ENCODE measurements at regions not wholly inside any gene's neighbourhood (a gene's known extent, or its start where the extent isn't known, plus 50 kb on each side); places are given as distances from the start of the nearest gene placed in this dataset.

DNA sequence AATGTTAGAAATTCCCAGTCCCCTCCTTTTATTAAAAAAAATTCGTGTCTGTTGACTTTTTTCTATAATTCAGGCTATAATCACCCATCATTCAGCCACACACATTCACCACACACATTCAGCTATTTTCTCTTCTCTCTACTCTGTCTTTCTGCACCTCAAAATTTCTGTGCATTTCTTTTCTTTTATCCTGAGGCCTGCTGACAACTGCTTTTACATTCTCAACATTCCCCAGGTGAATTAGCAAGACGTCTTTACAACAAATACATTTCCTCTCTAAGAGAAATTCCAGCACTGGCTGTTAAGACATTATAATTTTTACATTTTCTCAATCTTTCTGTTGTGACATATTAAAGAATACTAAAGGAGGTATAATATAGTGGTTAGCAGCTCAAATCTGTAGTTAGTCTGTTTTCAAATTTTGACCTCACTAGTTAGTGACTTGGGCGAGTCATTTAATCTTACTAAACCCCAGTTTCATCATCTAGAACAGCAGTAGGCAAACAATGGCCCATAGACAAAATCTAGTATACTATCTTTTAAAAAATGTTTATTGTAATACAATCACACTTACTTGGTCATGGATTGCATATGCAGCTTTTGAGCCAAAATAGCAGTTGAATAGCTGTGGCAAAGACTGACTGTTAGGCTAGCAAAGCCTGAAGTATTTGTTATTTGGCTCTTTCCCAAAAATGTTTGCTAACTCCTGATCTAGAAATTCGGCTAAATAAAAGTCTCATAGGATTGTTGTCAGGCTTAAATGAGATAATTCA, 350.7 kb downstream of the NSUN3 start:
- Histone ChIP-seq H3K27me3 (replicated peaks; ENCODE audit: insufficient read depth, low read depth, low read length, poor library complexity) (no peaks in the 10 kb centered on the region), H3K9me3 (ENCODE audit: low read depth, low read length, poor library complexity, severe bottlenecking) (no peaks in the 10 kb centered on the region), H3K4me3 (ENCODE audit: low read depth, low read length, poor library complexity, severe bottlenecking) (no peak overlapping the region), H3K4me1 (ENCODE audit: insufficient read depth, low read length, poor library complexity, severe bottlenecking) (no peaks in the 10 kb centered on the region), H3K36me3 (ENCODE audit: insufficient read depth, low read length, poor library complexity, severe bottlenecking) (no peaks in the 10 kb centered on the region), H3K27ac (ENCODE audit: low read depth, low read length, poor library complexity, severe bottlenecking) (no peak overlapping the region)
- ChIA-PET POLR2A (ENCODE audit: low non-redundant PET) (no interaction called here), CTCF (no interaction called here)
- intact Hi-C loops (cut with micrococcal nuclease; ENCODE audit: unreplicated experiment), result no loop called here
- TF ChIP-seq, protein P1, sequence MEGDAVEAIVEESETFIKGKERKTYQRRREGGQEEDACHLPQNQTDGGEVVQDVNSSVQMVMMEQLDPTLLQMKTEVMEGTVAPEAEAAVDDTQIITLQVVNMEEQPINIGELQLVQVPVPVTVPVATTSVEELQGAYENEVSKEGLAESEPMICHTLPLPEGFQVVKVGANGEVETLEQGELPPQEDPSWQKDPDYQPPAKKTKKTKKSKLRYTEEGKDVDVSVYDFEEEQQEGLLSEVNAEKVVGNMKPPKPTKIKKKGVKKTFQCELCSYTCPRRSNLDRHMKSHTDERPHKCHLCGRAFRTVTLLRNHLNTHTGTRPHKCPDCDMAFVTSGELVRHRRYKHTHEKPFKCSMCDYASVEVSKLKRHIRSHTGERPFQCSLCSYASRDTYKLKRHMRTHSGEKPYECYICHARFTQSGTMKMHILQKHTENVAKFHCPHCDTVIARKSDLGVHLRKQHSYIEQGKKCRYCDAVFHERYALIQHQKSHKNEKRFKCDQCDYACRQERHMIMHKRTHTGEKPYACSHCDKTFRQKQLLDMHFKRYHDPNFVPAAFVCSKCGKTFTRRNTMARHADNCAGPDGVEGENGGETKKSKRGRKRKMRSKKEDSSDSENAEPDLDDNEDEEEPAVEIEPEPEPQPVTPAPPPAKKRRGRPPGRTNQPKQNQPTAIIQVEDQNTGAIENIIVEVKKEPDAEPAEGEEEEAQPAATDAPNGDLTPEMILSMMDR (conservative IDR thresholded peaks at IDR 0.05; ENCODE audit: low read depth, low read length), result no peak
- no peak for TF ChIP-seq EZH2 (IDR thresholded peaks at IDR 0.05; ENCODE audit: borderline replicate concordance, low read depth, low read length, poor library complexity, severe bottlenecking)
- BruUV-seq (replicated peaks), result no TSS peak
- DNase-seq (ENCODE audit: low spot score), result no peak

DNA sequence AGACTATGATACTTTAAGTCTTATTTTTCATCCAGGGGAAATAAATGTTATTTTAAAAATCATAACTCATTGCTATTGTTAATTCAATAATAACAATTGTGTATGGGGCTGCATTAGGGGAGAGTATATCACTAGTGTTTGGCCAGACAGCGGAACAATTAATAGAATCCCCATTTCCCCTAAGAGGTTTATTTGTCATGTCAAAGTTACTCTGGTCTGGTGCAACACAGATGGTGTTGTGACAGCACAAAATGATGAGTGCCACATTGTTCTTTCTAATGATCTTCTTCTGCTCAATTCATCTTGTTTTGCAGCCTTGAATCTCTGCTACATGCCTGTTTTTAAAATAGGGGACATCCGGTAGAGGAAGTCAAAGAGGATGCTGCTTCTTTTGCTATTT, 351.6 kb downstream of the NSUN3 start:
- H3K27me3 ChIP-seq (replicated peaks; ENCODE audit: insufficient read depth, low read depth, low read length, poor library complexity), result no peaks in the 10 kb centered on the region
- DNase-seq (ENCODE audit: low spot score), result no peak
- ChIA-PET POLR2A (ENCODE audit: low non-redundant PET) (no interaction called here), CTCF (no interaction called here)
- no TSS peak for BruUV-seq (replicated peaks)
- no peaks in the 10 kb centered on the region for H3K9me3 ChIP-seq (ENCODE audit: low read depth, low read length, poor library complexity, severe bottlenecking)
- no peak overlapping the region for H3K27ac ChIP-seq (ENCODE audit: low read depth, low read length, poor library complexity, severe bottlenecking)
- TF ChIP-seq EZH2 (IDR thresholded peaks at IDR 0.05; ENCODE audit: borderline replicate concordance, low read depth, low read length, poor library complexity, severe bottlenecking), result no peak
- TF ChIP-seq, protein P1 (conservative IDR thresholded peaks at IDR 0.05; ENCODE audit: low read depth, low read length), result no peak
- H3K36me3 ChIP-seq (ENCODE audit: insufficient read depth, low read length, poor library complexity, severe bottlenecking), result no peaks in the 10 kb centered on the region
- H3K4me3 ChIP-seq (ENCODE audit: low read depth, low read length, poor library complexity, severe bottlenecking), result no peak overlapping the region
- H3K4me1 ChIP-seq (ENCODE audit: insufficient read depth, low read length, poor library complexity, severe bottlenecking), result no peaks in the 10 kb centered on the region
- intact Hi-C loops (cut with micrococcal nuclease; ENCODE audit: unreplicated experiment), result no loop called here

DNA sequence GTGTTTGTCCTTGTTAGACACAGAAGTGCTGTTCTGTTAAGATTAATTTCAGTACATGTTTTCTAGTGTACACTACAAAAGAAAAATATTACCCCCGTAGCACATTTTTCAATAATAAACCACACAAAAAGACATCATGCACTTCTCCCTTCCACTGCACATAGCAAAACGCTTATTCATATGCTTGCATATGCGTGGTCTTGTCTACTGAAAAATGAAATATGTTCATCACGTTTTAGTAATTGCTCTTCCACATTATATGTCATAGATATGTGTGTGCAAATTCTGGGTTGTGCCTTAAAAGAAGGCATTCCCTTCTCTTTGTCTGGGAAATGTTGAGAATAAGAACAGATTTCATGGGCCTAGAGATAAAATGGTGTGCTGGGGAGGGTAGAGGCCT, 353.9 kb downstream of the NSUN3 start:
- no peak overlapping the region for H3K4me3 ChIP-seq (ENCODE audit: low read depth, low read length, poor library complexity, severe bottlenecking)
- POLR2A ChIA-PET (ENCODE audit: low non-redundant PET), result no interaction called here
- H3K36me3 ChIP-seq (ENCODE audit: insufficient read depth, low read length, poor library complexity, severe bottlenecking), result no peaks in the 10 kb centered on the region
- intact Hi-C loops (cut with micrococcal nuclease; ENCODE audit: unreplicated experiment), result no loop called here
- CTCF ChIA-PET, result no interaction called here
- H3K27ac ChIP-seq (ENCODE audit: low read depth, low read length, poor library complexity, severe bottlenecking), result no peak overlapping the region
- DNase-seq (ENCODE audit: low spot score), result no peak
- H3K4me1 ChIP-seq (ENCODE audit: insufficient read depth, low read length, poor library complexity, severe bottlenecking), result no peaks in the 10 kb centered on the region
- no peaks in the 10 kb centered on the region for H3K9me3 ChIP-seq (ENCODE audit: low read depth, low read length, poor library complexity, severe bottlenecking)
- no peaks in the 10 kb centered on the region for H3K27me3 ChIP-seq (replicated peaks; ENCODE audit: insufficient read depth, low read depth, low read length, poor library complexity)
- no TSS peak for BruUV-seq (replicated peaks)
- TF ChIP-seq, protein P1 (conservative IDR thresholded peaks at IDR 0.05; ENCODE audit: low read depth, low read length), result no peak
- TF ChIP-seq EZH2 (IDR thresholded peaks at IDR 0.05; ENCODE audit: borderline replicate concordance, low read depth, low read length, poor library complexity, severe bottlenecking), result no peak

Measured in A673 (cell line).